HG03095 (cell line): ENCODE measurements at regions not wholly inside any gene's neighbourhood (a gene's known extent, or its start where the extent isn't known, plus 50 kb on each side); places are given as distances from the start of the nearest gene placed in this dataset.

Experiments used
- ATAC-seq: cut with Tn5 transposase; IDR thresholded peaks from one replicate; pipeline ENCODE4 v1.9.1; 2021; ENCODE audit warnings: moderate library complexity; ENCODE audit not compliant: unreplicated experiment

GRCh38 chr5:2610986-2611385 lies 140.5 kb downstream of the IRX2 start:
- ATAC-seq, result no peak

GRCh38 chr5:2608391-2608790 lies 143.1 kb downstream of the IRX2 start:
- no peak for ATAC-seq

DNA sequence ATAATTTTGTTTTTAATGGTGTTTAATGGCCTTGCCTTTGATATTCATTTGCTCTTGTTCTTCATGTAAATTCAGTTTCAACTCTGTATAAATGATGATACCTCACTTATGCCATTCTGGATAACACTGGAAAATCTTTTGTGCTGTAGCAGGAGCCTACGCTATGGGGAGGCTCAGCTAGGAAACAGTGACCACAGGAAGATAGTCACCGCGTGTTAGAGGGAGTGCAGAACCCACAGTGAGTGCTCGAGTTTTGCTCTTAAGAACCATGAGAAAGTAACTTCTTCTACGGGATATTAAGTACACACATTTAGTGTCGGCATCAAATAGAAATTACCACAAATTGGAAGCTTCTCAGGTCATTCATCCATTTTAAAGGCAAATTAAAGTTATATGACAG lies 143.9 kb downstream of the IRX2 start:
- ATAC-seq, result no peak

DNA sequence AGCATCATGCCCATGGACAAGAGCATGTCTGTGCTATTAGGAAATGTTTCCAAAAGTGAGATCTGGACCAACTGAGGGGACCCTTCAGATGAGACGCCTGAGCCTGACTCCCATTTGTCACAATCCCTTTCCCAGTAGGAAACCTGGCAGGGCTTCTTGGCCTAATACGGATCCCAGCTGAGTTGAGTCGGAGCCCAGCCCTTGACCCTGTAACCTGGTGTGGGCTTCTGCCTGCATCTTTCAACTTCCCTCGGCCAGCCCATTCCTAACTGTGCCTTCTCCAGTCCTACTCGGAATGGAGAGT lies 148.3 kb downstream of the IRX2 start:
- ATAC-seq, result no peak

- ATAC-seq, result no peak
Measured at GRCh38 chr5:2602451-2603271, 148.8 kb downstream of the IRX2 start.

DNA sequence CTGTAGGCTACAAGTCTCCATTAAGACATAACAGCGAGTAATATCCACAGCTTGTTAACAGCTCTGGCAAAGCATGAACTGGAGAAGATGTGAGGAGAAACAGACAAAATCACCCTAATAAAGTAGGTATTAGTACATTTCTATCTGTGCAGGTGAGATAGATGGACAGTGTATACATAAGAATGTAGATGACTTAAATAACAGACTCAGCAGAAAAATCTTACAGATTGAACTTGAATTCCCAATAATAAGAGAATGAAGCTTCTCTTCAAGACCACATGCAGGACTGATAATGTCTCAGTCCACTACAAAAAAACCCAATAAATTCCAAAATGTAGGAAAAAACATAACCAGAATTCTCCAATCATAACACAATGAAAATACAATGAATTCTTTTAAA lies 153.0 kb downstream of the IRX2 start:
- ATAC-seq, result no peak

DNA sequence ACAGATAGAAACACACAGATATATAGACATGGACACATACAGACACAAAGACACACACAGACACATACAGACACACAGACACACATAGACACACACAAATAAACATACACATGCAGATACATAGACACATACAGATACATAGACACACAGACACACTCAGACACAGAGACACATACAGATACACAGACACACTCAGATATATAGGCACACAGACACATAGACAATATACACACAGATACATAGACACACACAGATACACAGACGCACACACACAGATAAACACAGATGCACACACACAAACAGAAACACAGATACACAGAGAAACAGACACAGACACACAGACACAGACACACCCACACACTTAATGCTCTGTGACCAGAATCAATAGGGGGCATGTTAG lies 156.8 kb downstream of the IRX2 start:
- ATAC-seq, result no peak

DNA sequence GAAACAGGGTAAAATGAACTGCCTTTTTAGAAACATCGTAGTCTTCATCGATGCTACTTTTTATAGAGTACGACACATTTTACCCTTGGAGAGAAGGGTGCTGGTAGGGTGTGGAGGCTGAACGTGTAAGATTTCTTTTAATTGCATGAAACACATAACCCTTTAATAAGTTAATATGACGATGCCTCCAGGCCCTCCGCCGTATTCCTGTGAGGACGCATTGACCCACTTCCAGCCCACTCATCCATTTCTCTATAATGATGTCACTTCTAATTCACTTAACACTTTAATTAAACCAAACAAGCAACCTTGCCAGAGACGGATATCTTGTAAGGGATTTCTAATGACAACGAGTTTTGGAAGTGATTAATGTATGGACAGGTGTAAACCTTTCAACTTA lies 158.7 kb downstream of the IRX2 start:
- ATAC-seq, result no peak

DNA sequence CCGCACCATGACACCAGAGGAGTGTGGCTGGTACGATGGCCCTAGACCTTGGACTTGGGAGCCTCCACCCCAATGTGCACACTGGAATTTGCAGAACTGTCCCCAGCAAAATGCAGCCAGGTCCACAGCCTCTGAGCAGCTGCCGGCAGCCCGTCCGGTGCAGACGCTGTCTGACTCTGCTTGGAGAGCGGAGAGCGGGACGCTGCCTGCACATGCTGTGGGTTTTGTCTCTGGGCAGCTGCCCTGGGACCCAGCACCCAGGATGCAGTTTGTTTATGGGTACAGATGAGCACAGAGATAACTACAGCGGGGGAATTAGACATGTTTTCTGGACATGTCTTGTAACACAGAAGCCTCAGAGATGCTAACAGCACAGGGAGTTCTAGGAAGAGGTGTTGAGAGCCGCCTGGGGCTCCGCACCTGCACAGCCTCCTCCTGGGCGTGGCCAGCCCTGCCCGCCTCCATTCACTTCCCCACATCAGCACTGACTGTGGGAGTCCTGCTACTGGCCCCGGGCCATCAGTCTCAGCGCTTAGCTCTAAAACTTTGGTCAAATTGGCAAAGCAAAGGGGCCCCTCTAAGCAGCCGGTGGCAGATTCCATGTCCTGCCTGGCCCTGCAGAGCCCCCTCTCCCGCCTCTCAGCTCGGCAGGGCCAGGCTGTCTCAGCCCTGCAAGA lies 159.6 kb downstream of the IRX2 start:
- no peak for ATAC-seq

GRCh38 chr5:2588850-2589501 lies 162.5 kb downstream of the IRX2 start:
- ATAC-seq, result no peak

DNA sequence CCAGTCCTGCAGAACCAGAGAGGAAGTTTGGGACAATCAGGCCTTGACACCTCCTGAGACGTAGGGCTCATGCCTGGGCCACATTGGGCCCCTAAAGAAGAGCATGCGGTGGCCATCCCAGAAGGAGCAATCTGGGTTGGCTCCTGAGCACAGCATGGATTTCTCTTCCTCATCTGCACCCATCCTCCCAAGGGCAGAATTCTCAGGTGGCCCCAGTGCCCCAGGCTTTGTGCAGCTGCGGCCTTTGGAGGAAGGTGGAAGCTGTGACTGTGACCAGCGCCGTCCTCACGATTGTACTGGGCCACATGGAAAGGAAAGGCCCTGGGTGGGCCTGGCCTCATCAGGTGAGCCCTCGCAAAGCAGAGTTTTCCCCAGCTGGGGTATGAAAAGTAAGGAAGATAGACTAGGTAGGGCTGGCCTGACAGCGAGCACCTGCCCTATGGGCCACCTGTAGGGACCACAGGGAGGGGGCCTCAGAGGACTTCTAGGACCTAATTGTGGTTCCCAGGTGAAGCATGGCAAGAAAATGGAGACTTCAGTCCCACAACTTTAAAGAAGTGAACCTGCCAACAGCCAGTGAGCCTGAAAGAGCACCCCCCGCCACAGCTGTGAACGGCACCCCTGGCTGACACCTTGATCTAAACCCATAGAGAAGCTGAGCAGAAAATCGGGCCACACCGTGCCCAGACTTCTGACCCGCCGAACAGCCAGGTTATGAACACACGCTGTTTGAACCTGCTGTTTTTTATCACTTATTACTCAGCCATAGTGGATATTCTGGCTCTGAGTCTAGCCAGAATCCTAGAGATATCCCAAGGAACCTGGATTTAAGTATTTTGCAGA lies 164.1 kb downstream of the IRX2 start:
- no peak for ATAC-seq

DNA sequence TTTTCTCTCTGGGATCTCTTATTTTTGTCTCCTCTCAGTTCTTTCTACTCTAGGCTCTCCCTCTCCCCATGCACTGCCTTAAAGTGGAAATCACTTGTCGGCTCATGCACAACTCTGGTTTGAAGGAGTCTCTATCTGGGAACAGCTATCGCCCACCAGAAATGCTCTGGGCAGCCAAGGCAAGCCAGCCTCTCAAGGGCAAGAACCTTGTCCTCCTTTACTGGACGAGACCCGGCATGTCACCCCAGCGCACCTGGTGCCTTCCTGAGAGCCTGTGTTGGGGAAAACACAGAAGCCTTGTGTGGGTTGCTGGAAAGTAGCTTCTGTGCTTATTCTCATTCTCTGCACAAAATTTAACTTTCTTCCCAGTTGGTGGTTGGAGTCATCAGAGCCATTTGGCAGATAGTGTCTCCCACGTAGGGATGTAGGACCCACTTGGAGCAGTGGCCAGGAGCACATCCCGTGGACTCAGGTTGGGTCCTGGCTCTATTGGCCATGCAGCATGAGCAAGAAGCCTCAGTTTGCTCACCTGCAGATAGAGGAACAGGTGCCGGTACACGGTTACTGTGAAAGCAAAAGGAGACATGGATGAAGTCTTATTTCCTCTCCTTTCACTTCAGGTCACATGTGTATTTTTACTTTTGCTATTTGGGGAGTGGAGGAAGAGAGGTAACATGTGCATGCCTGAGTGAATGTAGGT lies 165.3 kb downstream of the IRX2 start:
- ATAC-seq, result no peak

DNA sequence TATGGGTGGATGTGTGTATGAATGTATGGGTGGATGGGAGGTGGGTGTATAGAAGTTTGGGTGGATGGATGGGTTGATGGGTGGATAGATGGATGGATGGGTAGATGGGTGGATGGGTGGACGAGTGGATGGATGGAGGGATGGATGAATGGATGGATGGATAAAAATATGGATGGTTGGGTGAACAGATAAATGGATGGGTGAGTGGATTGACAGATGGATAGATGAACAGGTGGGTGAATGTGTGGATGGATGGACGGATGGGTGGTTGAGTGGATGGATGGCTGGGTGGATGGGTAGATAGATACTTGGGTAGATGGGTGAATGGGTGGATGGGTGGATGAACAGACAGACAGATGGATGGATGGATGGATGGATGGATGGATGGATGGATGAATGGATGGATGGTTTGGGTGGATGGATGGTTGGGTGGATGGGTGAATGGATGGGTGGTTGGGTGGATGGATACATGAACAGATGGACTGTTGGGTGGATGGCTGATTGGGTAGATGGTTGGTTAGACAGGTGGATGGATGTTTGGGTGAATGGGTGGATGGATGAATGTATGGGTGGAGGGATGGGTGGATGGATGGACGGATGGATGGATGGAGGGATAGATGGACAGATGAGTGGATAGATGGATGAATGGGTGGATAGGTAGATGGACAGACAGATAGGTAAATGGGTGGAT lies 166.8 kb downstream of the IRX2 start:
- no peak for ATAC-seq

GRCh38 chr5:2582507-2582906 lies 169.0 kb downstream of the IRX2 start:
- no peak for ATAC-seq

- no peak for ATAC-seq
Measured at GRCh38 chr5:2582106-2582505, 169.4 kb downstream of the IRX2 start.

DNA sequence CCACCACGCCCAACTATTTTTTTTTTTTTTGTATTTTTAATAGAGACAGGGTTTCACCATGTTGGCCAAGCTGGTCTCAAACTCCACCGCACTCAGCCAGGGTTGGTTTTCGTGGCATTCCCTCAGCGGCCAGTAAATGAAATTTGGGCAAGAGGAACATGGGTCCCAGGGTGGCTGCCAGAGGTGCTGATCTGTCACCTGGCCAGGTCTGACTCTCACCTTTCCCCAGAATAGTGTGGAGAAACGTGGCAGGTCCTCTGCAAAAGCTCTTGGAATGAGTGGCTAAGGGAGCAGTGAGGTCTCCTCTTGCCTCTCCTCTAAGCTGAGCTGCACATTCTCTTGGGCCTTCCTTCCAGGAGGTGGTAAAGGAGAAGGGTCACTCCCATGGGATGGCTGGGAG lies 170.1 kb downstream of the IRX2 start:
- ATAC-seq, result no peak

GRCh38 chr5:2579126-2579525 lies 172.4 kb downstream of the IRX2 start:
- ATAC-seq, result no peak

DNA sequence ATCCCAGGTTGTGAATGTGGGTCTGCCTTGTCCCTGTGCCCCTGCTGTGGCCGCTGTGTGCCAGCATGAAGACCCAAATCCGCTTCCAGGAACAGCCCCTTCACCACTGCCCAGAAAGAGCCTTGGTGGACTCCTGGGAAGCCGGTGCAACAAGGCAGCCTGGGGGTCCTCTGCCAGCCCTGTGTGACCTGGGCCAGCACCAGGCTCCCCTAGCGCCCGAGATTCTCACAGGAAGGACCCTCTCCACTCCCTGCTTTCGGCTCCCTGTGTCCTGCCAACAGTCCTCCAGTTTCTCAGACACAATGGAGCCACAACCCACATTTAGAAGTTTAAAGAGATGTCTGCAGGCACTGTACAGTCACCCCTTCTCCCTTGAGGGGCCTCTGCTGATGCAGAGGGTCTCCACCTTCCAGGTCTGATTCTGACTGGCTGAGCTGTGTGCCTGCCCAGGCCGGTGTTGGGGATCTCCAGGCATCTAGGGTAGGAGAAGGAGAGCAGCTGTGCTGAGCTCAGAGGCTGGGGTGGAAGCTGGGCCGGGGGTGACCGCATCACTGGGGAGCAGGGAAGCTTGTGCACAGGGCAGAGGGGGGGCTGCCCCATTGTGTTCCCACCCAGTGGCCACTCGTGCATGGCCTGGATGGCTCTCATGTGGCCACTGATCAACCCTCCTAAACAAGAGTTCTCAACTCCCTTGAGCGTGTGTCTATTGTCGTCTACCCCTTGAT lies 174.0 kb downstream of the IRX2 start:
- no peak for ATAC-seq

- no peak for ATAC-seq
Measured at GRCh38 chr5:2576823-2577222, 174.7 kb downstream of the IRX2 start.

GRCh38 chr5:2575871-2576270 lies 175.6 kb downstream of the IRX2 start:
- ATAC-seq, result no peak
